AG09319 (cell line): ENCODE measurements at regions not wholly inside any gene's neighbourhood (a gene's known extent, or its start where the extent isn't known, plus 50 kb on each side); places are given as distances from the start of the nearest gene placed in this dataset.

Experiments used
- DNase-seq: peaks from one replicate; pipeline ENCODE4 v3.0.0-alpha.2; 2010; ENCODE audit warnings: low read depth; ENCODE audit errors: extremely low read depth
- TF ChIP-seq, protein P1 (sequence below): IDR thresholded peaks from 2 replicates; pipeline ENCODE4 v1.5.1; 2011; ENCODE audit warnings: low read depth, mild to moderate bottlenecking, inconsistent platforms, low read length, moderate library complexity

DNA sequence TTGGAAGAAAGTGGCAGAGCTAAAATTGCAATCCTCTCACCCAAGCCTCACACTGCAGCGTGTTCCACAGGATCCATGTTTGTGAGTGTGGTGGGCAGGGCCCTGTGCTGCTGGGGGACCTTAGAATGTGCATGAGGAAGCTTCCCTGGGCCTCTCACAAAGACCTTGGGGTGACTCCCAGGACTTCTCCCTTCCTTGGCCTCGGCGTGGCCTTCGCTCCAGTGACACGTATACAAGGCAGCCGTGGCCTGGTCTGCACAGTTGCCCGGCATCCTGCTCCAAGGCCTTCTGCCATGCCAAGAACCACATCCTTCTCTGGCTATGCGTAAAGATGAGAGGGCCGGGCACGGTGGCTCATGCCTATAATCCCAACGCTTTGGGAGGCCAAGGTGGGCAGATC is 196.4 kb downstream of the UACA start:
- DNase-seq: no peak
- TF ChIP-seq, protein P1, sequence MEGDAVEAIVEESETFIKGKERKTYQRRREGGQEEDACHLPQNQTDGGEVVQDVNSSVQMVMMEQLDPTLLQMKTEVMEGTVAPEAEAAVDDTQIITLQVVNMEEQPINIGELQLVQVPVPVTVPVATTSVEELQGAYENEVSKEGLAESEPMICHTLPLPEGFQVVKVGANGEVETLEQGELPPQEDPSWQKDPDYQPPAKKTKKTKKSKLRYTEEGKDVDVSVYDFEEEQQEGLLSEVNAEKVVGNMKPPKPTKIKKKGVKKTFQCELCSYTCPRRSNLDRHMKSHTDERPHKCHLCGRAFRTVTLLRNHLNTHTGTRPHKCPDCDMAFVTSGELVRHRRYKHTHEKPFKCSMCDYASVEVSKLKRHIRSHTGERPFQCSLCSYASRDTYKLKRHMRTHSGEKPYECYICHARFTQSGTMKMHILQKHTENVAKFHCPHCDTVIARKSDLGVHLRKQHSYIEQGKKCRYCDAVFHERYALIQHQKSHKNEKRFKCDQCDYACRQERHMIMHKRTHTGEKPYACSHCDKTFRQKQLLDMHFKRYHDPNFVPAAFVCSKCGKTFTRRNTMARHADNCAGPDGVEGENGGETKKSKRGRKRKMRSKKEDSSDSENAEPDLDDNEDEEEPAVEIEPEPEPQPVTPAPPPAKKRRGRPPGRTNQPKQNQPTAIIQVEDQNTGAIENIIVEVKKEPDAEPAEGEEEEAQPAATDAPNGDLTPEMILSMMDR: no peak

DNA sequence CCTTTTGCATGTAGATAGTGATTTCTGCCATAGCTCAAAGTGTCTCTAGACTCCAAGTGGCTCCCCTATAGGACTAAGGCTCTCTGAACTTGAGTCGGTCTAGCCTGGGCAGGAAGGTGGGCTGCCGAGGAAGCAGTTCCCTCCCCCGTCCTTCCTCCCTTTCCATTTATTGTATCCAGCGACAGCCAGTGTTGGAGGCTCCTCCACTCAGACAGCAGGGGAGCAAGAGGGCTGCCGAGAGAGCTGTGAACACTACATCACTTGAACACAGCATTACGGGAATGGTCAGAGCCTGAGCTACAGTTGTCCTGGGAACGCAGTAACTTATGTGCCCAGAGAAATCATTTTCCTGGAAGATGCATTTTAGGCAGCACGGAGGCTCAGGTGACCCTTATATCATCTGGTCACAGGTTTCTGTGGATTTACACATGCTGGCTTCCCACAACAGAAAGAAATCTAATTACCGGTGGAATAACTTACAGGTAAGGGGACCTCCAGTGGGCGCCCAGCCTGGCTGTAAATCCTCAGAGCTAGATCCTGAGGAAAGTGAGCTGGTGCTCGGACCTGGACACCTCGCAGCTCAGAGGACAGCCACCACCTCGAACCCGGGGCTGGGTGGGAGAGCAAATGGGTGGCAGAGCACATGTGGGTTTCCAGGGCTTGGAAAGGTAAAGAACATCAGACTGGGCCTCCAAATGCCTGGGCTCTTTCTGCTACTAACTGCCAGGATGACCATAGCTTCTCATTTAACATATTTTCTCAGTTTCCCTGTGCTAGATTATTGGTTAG is 197.1 kb downstream of the UACA start:
- TF ChIP-seq, protein P1: no peak
- no peak for DNase-seq

DNA sequence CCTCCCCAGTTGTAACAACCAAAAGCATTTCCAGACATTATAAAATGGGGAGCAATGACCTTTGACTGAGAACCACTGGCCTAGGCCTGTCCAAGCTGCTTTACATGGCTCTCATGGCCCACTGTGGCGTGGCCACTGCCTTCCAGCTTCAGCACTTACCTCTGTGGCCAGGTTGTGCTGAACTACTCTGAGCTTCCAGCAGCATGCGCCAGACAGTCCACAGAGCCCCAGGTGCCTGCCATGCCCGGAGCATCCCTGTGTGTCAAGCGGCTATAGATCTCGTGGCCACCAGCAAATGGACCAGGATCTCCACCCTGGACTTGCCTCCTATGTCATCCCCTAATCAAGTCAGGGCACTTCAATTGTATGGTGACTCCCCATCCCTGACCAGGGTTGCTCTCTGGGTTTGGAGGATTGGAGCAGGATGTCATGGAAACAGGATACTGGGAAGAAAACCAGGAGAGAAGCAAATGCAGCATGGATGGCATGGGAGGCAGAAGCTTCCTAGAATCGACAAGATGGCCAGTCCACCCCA is 199.7 kb downstream of the UACA start:
- TF ChIP-seq, protein P1: no peak
- DNase-seq: no peak

DNA sequence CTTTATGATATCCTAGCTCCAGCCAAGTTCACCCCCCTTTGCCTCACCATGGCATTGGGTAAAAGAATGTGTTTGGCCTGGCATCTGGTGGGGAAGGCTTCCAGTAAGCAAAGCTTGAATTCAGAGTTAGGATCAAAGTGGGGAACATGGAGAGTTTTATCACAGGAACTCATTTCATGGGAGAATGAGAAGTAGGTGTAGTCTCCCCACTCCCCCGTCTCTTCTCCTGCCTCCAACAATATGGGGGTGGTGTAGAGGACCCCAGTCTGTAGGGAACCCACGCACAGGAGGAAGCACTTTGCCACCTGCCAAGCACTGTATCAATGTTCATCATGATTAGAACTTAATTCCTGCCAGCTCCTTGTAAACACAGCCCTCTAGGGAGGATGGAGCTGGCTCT is 200.5 kb downstream of the UACA start:
- no peak for DNase-seq
- TF ChIP-seq, protein P1: no peak

DNA sequence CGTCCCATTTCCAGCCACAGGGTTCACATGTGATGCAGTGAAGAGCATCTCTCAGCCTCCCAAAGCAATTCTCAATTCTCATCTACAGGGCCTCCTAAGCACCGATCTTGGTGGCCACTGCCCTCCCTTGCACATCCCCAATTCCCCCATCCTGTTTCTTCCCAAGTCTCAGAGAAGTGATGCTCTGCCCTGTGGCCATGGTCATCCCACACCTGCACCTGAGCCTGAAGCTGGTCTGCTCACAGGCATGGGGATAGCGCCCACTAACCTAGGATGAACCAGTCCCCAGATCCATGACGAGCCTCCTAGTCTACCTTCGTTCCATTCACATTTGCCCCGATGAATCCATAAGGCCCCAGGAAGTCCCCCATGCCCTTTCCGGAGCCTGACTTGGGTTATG is 201.5 kb downstream of the UACA start:
- TF ChIP-seq, protein P1: no peak
- no peak for DNase-seq

DNA sequence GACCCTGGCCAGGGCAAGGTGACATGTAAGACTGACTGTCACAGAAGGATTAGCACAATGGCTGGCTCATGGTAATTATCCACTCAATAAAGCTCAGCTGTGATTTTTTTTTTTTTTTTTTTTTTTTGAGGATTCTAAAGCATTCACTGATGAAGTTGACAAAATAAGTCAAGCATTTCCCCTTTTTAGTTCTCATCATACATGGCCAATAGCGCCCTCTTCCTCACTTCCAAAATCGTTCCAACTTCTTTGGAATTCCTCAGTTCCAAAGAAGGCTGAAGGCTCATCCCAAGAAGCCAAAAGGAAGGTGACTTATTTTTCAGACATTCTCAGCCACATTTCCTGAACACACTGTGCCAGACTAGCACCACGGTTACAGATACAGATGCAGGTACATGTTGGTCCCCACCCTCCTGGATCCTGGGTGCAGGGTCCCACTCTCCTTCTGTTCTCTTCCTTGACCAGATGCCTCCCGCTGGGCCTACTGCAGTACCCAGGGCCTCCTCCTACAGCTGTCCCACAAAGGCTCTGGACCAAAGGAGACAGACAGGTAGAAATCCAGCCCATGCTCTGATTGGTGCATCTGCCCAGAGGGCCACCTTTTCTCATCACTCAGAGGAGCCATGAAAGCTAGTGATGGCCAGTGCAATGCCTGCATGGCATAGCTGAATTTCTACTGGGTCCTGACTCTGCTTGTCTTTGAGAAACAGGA is 202.6 kb downstream of the UACA start:
- no peak for DNase-seq
- TF ChIP-seq, protein P1: no peak
